SHP77 (cell line): ENCODE measurements at regions not wholly inside any gene's neighbourhood (a gene's known extent, or its start where the extent isn't known, plus 50 kb on each side); places are given as distances from the start of the nearest gene placed in this dataset.

Experiments
- DNase-seq, 2 experiments: peaks; one replicate each; lab custom pipeline; 2025; lab: John Stamatoyannopoulos, UW

DNA sequence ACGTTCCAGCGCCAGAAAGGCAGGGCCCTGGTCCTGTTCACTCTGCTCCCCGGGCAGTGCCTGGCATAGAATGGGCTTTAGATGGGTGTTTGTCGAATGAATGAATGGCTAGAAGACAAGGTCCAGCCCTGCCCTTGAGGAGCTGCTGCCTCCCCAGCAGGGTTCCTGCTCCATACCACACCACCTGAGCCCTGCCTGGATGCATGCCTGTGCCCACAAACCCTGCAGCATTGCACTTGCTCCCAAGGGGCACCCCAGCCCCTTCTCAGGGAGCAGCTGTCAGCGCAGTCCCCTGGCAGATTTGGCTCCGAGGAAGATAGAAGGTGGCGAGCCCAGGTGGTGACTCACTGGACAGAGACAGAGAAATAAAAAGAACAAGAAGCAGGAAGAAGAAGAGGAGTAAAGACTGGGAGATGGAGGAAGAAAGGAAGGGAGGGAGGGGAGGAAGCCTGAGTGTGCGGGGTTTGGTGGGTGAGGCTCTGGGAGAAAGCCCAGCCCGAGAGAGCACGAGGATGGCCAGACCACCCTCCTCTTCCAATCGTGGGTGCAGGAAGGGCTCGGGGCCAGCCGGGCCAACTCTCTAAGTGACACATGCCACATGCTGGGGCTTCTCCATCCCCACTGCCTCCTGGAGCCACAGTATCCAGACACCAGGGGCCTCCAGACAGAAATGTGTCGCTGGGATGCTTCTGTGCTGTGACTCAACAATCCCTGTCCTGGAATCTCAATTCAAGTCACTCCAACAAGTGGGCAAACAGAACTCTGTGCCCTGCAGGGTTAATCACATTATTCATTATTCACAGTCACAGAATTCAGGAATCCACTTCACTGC lies 1474.3 kb downstream of the BRD1 start:
- DNase-seq = no peak

DNA sequence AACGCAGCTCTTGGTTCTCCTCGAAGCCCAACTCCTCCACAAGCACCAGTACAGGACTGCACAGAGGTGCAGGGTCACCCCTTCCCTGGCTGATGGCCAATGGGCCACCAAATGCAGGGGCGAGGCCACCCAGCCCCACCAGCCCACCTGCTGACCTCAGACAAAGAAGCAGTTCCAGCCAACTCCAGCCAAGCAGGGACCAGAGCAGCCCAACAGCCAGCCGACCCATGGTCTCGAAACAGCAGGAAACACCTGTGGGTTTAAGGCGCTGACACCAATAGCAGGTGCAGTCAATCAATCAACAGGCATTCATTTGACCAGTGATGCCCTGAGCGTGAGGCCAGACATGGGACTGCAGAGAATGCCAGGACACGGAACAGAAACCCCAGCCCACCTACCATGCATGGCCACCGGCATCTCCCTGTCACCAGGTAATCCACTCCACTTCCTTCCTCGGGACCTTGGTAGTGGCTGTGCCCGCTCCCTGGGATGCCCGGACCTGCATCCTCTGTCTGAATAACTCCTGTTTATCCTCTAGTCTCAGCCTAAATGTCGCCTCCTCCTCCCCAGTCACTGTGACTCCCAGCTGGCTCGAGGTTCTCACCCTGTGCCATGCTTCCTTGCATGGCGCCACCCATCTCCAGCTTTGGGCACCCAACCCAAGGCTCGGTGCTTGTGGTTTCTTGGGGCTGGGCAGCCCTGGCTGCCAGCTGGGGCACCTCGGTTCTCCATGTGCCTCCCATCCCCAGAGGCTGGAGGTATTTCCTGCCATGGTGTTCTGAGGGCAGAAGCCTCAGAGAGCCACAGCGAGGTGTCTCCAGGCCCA lies 1475.4 kb downstream of the BRD1 start:
- DNase-seq = no peak

DNA sequence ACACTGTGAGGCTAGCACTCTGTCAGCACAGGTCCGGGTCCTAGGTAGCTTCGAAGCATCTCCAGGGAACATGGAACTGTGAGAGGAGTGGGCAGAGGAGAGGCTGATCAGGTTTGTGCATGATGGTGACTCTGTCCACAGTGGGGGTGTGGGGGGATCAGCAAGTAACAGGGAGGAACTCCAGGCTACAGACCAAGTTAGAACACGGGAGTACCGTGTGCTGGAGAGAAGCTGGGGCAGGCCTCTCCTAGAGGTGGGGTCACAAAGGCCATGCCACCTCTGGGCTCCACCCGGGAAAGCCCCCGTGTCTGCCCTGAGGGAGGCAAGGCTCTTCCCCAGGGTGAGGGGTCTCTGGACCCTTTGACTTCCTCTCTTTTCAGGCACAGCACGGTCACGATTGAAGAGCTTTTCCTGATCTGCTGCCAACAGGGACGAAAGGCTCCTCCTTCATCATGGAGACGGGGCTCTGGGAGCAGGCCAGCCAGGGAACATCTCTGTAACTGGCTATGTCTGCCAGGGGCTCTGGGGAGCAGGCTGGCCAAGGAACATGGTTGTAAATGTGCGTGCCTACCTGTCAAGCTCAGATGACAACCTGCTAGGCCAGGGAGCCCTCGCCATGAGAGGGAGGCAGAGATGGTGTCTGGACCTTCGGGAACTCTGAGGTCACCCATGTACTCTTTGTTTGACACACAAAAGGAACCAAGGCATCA lies 1476.1 kb downstream of the BRD1 start:
- no peak for DNase-seq

DNA sequence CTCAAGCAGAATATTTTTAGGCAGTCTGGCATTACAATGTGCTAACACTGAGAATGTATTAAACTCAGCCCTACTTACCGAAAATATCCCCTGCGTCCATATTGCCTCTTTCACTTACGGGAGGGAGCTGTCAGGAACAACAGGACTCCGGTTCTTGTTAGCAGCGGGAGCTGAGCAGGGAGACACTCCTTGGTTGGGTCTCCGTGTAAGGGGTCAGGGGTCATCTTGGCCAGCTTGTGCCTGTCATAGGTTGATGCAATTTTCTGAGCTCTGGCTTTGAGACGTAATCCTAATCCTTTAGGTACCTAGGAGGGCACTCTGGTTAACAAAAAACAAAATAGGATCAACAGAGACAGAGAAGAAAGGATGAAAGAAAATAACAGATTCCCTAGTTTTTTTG lies 1477.2 kb downstream of the BRD1 start:
- DNase-seq = no peak

DNA sequence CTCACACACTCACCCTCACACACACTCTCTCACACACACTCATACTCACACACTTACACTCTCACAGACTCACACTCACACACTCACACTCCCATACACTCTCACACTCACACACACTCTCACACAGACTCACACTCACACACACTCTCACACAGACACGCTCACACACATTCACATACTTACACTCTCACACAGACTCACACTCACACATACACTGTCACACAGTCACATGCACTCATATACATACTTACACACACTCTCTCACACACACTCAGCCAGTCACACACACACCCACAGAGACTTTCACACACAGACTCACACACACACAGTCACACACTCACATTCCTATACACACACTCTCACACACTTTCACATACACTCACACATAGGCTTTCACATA lies 1478.8 kb downstream of the BRD1 start:
- DNase-seq = no peak

DNA sequence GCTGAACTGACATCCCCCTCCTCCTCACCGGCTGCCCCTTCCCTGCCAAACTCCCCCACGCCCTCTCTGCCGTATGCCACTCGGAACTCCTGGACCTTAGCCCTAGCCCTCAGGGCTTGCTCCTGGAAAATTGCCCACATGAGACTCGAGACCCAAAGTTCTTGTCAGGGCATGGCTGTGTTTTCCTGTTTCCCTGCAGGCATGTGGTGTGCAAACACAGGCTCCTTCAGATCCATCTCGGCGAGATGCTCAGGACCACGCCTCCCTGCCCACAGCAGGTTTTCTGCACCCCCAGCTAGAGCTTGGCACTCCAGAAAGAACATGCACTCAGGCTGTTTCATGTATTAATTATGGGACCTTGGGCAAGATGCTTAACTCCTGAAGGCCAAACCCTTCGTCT lies 1480.4 kb downstream of the BRD1 start:
- DNase-seq = no peak

DNA sequence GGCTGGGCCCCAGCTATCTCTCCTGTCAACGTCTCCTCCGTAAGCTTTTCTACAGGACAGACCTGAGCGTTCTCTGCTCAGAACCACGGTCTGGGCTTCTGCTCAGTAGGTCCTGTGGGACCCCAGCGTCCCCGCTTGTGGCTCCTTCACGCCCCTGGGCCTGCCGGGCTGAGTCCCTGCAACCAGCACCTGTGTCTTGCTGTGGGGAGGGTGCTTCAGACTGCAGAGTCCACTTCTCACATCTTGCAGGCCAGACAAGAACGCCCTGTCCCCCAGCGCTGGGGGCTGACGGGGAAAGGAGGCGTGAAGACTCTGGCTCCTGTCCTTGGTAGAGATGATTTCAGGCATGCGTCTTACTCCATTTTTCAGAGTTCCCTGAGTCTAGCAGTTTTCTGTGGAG lies 1480.8 kb downstream of the BRD1 start:
- DNase-seq = no peak

DNA sequence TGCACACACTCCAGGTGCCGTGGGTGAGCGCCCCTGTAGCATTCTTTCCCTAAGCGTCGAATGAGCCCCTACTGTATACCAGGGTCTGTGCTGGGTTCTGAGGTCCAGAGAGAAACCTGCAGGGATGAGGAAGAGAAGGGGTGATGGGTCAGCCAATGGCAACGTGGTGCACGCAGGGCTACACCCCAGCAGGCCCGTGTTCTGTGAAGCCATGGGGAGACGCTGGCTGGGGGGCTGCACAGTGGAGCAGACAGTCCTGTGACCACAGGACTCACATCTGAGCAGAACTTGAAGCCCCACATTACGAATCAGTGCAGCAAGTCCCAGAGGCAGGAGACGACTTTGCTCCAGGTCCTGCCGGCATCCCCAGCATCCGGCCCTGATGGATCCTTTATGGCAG lies 1481.4 kb downstream of the BRD1 start:
- DNase-seq = no peak

DNA sequence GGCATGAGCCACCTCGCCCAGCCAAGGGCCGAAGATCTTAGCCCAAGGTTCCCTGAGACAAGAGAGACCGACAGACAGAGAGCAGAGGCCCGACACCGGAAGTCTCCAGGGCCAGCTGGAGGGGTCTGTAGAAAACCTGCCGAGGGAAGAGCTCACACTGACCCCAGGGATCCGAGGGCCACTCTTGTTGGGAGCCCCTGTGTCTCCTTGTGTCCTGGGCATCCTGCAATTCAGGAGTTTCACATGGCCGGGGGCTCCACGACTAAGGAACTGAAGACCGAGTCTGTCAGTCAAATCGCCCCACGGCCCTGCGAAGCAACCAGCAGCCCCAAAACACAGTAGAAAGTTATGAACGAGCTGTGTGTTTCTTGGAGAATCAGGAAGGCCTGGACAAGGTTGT lies 1482.0 kb downstream of the BRD1 start:
- DNase-seq = no peak

DNA sequence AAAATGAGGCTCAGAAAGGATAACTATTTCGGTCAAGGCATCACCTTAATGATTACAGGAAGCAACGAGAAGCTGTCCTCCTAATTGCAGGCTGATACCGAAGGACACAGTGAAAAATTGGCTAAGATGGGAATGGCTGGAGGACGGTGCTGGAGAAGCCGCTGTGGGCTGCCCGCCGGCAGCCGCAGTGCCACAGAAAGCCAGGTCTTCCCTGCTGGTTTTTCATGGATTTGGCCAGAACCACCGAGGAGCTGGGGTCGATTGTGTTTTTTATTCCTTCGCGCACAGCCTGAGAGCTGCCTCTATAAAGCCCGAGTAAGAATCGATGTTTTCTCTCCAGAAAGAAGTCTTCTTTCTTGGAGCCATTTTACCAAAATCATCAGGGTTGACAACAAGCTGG lies 1484.2 kb downstream of the BRD1 start:
- DNase-seq = no peak

DNA sequence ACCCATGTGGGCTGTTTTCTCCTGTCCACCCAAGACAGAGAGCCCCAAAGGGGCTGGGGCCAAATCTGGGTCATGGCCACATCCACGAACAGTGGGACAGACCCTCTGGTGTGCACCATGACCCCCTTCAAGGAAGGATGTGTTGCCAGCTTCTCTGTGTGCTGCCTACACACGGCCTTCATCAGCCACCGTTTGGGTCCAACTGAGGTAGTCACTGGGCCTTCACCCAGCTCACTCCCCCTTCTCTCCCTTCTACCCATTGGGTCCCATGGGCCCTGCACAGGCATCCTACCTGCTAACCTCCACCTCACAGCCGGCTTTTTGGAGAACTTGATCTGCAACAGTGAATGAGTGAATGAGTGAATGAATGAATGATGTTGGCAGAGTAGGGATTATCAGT lies 1484.9 kb downstream of the BRD1 start:
- DNase-seq = no peak

DNA sequence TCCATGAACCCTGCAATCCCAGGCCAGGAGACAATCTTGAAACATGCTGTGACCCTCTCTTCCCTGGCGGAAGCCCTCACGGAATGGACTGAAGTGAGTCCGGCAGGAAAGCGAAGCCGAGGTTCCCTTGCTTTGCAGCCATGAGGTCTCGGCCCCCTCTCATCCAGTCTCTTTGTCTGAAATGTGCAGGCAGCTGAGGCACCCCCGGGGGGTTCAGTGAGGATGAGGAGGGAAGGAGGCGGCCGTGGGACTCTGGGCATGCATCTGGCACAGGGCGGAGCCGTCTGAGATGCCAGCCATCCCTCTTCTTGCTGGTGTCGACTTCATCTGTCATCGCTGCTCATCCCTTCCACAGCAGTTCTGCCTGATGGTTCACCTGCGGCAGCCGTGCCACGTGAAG lies 1485.7 kb downstream of the BRD1 start:
- DNase-seq = no peak

DNA sequence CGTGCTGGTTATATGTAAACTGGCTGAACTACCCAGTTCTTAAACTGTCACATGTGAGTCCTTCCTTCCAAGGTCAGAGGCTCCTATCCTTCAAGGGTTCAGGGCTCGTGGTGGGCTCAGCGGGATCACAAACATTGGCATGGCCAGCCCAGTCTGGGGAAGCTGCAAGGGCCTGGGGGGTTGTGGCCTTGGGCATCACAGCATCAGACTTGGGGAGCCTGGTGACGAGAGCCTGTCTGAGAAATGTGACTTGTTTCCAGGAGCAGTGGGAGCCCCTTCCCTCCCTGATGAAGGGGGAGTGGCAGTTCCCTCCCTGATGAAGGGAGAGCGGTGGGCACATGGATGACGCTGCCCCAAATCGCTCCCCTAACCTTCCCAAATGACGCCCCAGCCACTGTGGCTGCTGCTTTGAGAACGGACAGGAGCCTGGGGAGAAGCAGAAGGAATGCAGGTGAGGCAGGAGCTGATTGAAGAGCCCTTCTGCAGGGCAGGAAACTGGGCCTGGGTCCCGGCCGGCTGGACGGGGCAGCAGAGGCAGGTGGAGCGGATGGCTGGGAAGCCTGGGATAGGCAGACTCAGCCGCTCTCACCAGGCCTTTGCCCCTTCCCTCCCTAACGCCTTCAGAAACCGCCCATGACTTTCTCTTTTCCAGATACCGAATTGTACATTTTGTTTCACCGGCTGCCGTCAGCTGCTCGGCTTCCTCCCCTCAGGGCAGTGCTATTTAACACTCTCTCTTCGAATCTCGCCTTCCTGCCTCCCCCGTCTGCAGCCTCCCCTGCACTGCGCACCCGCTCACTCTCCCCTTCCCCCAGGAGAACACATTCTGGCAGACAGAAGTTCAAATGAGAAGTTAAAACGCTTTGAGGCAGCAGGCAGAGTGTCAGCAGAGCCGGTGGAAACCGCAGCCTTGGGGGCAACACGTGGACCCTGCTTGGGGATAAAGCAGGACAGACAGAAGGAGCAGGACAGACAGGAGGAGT lies 1486.7 kb downstream of the BRD1 start:
- DNase-seq = no peak

DNA sequence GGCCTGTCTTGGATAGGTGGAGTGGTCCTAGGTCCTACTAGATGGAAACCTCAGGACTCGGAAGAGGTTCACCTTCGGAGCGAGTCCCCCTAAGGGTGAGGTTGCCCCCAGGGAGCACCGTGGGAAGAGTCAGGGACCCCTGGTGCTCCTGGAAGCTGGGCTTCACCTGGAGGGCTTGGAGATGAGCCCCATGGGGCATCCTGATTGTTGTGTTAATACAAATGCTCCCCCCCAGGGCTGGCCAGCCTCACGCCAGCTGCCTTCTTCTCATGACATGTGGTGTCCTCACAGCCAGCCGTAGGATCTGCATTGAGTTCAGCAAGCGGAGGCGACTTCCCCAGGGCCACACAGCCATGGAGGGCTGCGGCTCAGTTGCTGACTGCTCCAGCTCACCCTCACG lies 1487.5 kb downstream of the BRD1 start:
- DNase-seq = no peak

DNA sequence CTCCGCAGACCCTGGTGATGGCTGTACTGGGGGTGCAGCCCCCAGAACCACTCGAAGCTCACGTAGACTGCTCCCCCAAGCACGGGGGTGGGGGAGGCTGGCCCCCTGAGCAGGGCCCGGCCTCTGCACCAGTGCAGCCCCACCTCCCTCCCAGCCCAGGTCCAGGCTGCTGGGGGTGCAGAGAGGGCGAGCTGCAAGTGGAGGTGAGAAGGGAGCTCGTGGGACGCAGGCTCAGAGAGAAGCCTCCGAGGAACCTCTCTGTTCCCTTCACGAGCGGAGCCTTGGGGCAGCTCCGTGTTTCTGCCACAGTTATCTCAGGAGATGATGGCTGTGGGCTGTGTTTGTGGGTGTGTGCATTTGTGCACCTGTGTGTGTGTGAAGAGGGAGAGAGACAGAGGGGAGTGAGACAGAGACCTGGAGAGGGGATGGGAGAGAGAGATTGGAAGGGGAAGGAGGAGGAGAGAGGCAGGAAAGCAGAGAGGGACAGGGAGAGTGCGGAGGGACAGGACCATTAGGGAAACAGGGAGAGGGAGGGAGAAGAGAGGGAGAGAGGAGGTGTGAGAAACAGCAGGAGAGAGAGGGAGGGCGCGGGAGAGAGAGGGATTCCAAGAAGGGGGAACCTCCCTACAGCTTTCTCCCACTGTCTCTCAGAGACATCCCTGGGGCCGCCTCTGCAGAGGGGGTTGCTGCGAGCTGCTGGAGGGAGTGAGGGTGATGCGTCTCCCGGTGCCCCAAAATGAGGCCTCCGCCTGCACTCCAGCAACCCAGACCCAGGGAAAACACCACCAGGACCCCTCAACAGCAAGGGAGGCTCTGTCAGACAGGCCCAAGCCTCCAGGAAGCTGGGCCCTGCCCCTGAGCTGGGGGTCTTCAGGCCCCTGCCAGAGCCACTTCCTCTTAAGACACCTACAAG lies 1488.6 kb downstream of the BRD1 start:
- DNase-seq = no peak

DNA sequence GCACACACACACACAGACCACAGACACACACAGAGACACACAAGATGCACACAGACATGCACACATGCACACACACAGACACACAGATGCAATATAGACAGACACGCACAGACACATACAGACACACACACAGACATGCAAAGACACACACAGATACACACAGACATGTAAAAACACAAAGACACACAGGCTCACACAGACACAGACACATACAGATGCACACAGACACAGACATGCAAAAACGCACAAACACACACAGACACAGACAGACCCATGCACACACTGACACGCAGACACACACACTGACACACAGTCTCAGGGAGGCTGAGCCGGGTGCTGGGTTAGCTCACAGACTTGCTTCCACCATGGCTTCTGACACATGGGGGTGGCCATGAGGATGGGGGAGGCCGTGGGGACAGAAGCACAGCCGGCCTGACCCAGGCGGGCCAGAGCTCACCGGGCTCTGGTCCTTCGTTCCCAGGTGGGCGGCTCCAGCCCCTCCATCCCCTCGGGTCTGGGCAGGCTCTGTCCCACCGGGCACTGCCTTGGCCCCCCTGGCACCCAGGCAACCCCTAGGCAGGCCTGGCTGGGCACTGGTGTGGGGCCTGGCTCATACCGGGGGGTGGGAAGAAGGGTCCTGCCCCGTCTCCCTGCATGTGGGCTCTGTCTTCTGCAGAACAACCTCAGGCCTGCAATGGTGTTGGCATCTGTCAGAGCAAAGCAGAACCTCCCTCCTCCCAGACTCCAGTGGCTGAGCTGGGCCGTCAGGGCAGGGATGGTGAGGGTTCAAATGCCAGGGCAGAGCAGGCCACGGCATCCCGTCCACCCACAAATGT lies 1489.5 kb downstream of the BRD1 start:
- no peak for DNase-seq

DNA sequence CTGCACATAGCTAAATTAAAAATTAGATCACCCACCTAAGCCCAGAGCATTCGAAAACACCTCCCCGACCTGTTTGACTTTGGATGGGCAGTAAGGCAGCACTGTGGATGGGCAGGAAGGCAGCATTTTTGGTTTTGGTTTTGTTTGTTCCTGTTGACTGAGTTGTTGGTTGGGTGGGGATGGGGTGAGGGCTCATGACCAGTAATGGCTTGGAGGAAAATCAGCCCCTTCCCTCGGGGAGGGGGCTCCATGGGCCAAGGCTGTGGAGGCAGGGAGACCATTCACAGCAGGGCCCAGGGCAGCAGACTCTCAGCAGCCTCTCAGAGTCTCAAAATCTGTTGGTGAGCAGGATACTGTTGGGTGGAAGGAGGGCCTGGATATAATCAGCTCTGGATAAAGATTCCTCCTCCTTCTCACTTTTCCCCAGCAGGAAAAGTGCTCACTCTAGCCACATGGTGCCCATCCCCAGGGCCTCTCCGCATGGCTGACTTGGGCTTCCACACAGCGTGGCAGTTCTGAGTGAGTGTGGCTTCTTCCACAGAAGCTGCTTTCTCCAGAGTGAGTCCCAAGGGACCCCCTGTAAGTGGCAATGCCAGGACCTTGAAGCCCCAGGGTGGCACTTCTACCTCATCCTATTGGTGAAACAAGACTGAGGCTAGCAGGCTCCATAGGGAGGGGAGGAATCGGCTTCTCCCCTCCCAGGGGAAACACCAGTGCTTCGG lies 1491.2 kb downstream of the BRD1 start:
- DNase-seq = no peak

DNA sequence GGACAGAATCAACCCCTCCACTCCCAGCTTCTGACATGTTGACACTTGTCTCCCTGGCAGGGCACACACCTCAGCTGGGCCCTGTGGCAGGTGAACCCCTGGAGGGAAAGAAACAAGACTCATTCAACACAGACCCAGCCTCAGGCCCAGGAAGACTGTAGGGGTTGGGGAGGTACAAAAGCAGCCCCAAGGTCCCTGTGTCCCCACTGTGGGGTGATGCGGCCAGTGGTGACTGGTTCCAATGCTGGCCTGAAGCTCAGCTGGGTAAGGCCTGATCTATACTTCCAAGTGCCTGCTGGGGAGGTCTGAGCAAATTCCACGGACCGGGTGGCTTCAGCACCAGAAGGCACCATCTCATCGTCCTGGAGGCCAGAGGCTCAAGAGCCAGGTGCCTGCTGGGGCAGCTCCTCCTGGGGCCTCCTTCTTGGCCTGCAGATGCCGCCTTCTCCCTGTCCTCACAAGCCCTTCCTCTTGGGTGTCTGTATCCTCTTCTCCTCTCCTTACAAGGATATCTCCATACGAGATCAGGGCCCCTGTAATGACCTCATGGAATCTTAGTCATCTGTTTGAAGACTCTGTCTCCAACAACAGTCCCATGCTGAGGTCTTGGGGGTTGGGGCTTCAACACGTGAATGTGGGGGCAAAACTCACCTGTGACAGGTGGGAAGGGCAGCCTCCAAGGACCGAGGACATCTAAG lies 1492.1 kb downstream of the BRD1 start:
- DNase-seq = no peak
